ENCODE measurements at regions not wholly inside any gene's neighbourhood (a gene's known extent, or its start where the extent isn't known, plus 50 kb on each side); places are given as distances from the start of the nearest gene placed in this dataset.

DNA sequence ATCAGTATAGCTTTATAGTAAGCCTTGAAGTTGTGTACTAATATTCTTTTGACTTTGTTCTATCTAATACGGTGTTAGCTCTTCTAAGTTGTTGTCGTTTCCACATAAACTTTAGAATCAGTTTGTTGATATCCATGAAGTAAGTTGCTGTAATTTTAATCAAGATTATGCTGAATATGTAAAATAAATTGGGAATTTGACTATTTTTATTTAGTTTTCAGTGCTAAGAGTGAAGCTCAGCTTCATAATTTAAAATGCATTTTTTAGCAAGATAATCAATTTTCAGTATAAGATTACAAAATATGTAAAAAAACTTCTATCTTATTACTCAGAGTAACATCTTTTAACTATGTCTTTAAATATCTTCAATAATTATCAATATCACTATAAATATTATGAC is 1374.8 kb downstream of the PCDH7 start:
- Mint-ChIP-seq H3K4me3 (no peak overlapping the region), H3K27me3 (ENCODE audit: low read depth) (no peaks in the 10 kb centered on the region), H3K36me3 (ENCODE audit: low read depth) (no peaks in the 10 kb centered on the region), H3K27ac (no peak overlapping the region), H3K4me1 (ENCODE audit: low read depth) (no peaks in the 10 kb centered on the region), H3K9me3 (peaks cover 3% of the 10 kb centered on the region)
- CTCF ChIA-PET, result no interaction called here
- no peak for DNase-seq
- intact Hi-C loops (cut with micrococcal nuclease), result no loop called here

DNA sequence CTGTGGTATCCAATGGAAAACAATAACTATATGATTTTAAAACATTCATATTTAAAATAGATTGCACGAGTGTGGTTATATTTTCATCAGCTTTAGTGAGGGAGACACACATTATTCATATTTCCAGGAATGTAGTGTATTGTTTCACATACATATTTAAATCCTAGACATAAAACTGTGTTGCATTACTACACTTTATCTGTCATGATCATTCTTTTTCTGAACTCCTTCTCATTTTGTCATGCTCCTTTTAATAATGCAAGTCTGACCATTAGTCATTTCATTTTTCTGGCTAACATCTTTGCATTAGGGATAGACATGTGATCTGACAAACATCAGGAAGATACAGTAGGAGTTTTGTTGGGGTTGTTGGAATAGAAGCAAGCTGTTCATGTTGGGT is 1382.7 kb downstream of the PCDH7 start:
- intact Hi-C loops (cut with micrococcal nuclease), result no loop called here
- no peaks in the 10 kb centered on the region for H3K27me3 Mint-ChIP-seq (ENCODE audit: low read depth)
- H3K4me3 Mint-ChIP-seq, result no peak overlapping the region
- DNase-seq, result no peak
- no peaks in the 10 kb centered on the region for H3K4me1 Mint-ChIP-seq (ENCODE audit: low read depth)
- H3K9me3 Mint-ChIP-seq, result peaks cover 4% of the 10 kb centered on the region
- H3K36me3 Mint-ChIP-seq (ENCODE audit: low read depth), result no peaks in the 10 kb centered on the region
- no peak overlapping the region for H3K27ac Mint-ChIP-seq
- CTCF ChIA-PET, result no interaction called here

- intact Hi-C loops (cut with micrococcal nuclease), result no loop called here
- no peak for DNase-seq
- no peak overlapping the region for H3K4me3 Mint-ChIP-seq
- peaks cover 7% of the 10 kb centered on the region for H3K9me3 Mint-ChIP-seq
- H3K27me3 Mint-ChIP-seq (ENCODE audit: low read depth), result no peaks in the 10 kb centered on the region
- CTCF ChIA-PET, result no interaction called here
- no peaks in the 10 kb centered on the region for H3K4me1 Mint-ChIP-seq (ENCODE audit: low read depth)
- no peaks in the 10 kb centered on the region for H3K36me3 Mint-ChIP-seq (ENCODE audit: low read depth)
- no peak overlapping the region for H3K27ac Mint-ChIP-seq
These were observed 1386.6 kb downstream of the PCDH7 start for GRCh38 chr4:32106767-32107166.

- Mint-ChIP-seq H3K9me3 (peaks cover 3% of the 10 kb centered on the region), H3K4me1 (ENCODE audit: low read depth) (no peaks in the 10 kb centered on the region), H3K27me3 (ENCODE audit: low read depth) (no peaks in the 10 kb centered on the region), H3K27ac (no peak overlapping the region), H3K36me3 (ENCODE audit: low read depth) (no peaks in the 10 kb centered on the region), H3K4me3 (no peak overlapping the region)
- no peak for DNase-seq
- intact Hi-C loops (cut with micrococcal nuclease), result no loop called here
- CTCF ChIA-PET, result no interaction called here
These were observed 1392.7 kb downstream of the PCDH7 start for GRCh38 chr4:32112891-32113290.

GRCh38 chr4:32117693-32118092 is 1397.5 kb downstream of the PCDH7 start:
- Mint-ChIP-seq H3K4me3 (no peak overlapping the region), H3K27ac (no peak overlapping the region), H3K36me3 (ENCODE audit: low read depth) (no peaks in the 10 kb centered on the region), H3K27me3 (ENCODE audit: low read depth) (no peaks in the 10 kb centered on the region), H3K9me3 (peaks cover 7% of the 10 kb centered on the region), H3K4me1 (ENCODE audit: low read depth) (no peaks in the 10 kb centered on the region)
- DNase-seq, result no peak
- CTCF ChIA-PET, result no interaction called here
- intact Hi-C loops (cut with micrococcal nuclease), result no loop called here

DNA sequence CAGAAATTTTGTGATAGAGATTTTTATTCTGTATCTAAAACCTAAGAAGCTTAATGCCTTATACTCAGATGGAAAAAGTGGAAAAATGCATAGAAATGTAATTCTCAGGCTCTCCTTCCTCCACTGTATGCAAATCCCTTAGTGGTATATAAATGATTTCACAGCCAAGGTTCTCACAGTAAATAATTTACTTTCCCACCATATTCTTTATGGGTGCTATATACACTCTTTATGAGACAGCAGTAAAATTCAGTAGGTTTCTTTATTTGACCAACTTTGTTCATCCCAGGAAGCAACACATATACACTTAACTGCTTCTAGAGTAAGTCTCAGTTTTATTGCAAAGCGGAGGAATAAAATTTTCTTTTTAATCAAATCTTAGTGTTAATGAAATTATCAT is 1399.7 kb downstream of the PCDH7 start:
- H3K36me3 Mint-ChIP-seq (ENCODE audit: low read depth), result no peaks in the 10 kb centered on the region
- peaks cover 7% of the 10 kb centered on the region for H3K9me3 Mint-ChIP-seq
- no peak for DNase-seq
- no peak overlapping the region for H3K4me3 Mint-ChIP-seq
- no peaks in the 10 kb centered on the region for H3K27me3 Mint-ChIP-seq (ENCODE audit: low read depth)
- CTCF ChIA-PET, result no interaction called here
- H3K4me1 Mint-ChIP-seq (ENCODE audit: low read depth), result no peaks in the 10 kb centered on the region
- H3K27ac Mint-ChIP-seq, result no peak overlapping the region
- intact Hi-C loops (cut with micrococcal nuclease), result no loop called here

DNA sequence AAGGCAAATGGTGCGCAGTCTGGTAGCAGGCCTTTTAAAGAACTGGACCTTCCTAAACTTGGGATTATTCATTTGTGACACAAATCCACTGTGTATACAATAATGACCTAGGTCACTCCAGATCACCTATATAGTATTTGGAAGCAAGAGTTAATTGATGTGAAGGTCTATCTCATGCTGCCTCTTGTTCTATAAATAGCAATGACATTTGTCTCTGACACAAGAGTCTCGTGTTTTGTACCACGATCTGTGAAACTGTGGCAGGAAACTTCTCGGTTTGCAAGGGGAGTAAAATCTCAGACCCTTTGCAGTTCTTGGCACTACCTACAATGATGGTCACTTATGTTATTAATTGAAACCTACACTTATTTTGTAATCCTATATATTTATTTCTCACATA is 1408.4 kb downstream of the PCDH7 start:
- CTCF ChIA-PET, result no interaction called here
- no peak for DNase-seq

DNA sequence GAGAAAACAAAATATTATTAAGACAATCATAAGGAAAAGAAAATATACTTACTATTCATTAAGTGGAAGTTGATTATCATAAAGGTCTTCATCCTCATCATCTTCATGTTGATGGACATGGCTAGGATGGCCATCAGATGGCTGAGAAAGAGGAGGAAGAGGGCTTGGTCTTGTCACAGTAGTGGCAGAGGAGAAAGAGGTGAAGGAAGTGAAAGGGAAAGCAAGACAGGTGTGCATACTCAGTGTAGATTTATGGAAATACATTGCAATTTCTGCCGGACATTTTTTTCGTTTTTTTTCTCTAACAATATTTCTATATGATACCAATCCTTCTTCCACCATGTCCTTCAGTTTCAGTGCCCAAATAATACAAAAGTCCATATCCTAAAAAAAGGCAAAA is 1409.8 kb downstream of the PCDH7 start:
- intact Hi-C loops (cut with micrococcal nuclease), result no loop called here
- CTCF ChIA-PET, result no interaction called here
- DNase-seq, result no peak
- peaks cover 13% of the 10 kb centered on the region for H3K9me3 Mint-ChIP-seq
- no peak overlapping the region for H3K4me3 Mint-ChIP-seq
- H3K27ac Mint-ChIP-seq, result no peak overlapping the region
- H3K27me3 Mint-ChIP-seq (ENCODE audit: low read depth), result no peaks in the 10 kb centered on the region
- no peaks in the 10 kb centered on the region for H3K36me3 Mint-ChIP-seq (ENCODE audit: low read depth)
- no peaks in the 10 kb centered on the region for H3K4me1 Mint-ChIP-seq (ENCODE audit: low read depth)

More for the DNA sequence above, 1408.4 kb downstream of the PCDH7 start:
- Mint-ChIP-seq H3K27ac (no peak overlapping the region), H3K27me3 (ENCODE audit: low read depth) (no peaks in the 10 kb centered on the region), H3K4me1 (ENCODE audit: low read depth) (no peaks in the 10 kb centered on the region), H3K4me3 (no peak overlapping the region), H3K9me3 (peaks cover 13% of the 10 kb centered on the region), H3K36me3 (ENCODE audit: low read depth) (no peaks in the 10 kb centered on the region)
- intact Hi-C loops (cut with micrococcal nuclease), result no loop called here

DNA sequence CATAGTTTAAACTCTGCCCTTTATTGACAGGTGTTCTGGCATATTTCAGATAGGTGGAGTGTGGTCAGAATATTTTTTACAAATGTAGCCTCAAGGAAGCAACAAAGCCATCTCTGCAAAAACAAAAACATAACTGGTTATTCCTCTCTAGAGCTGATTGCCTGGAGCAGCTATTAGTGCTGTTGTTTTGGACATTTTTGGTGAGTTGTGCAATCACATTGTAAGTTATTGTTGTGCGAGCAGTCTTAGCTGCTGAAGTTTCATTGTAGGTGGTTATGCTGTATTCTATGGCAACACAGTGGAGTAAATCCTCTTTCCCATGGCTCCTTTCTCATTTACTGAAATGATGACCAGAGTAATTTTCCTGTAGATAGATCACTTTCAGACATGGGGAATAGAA is 1413.0 kb downstream of the PCDH7 start:
- Mint-ChIP-seq H3K4me1 (ENCODE audit: low read depth) (no peaks in the 10 kb centered on the region), H3K36me3 (ENCODE audit: low read depth) (no peaks in the 10 kb centered on the region), H3K4me3 (no peak overlapping the region), H3K9me3 (peaks cover 9% of the 10 kb centered on the region), H3K27me3 (ENCODE audit: low read depth) (no peaks in the 10 kb centered on the region), H3K27ac (no peak overlapping the region)
- DNase-seq, result no peak
- CTCF ChIA-PET, result no interaction called here
- intact Hi-C loops (cut with micrococcal nuclease), result no loop called here

DNA sequence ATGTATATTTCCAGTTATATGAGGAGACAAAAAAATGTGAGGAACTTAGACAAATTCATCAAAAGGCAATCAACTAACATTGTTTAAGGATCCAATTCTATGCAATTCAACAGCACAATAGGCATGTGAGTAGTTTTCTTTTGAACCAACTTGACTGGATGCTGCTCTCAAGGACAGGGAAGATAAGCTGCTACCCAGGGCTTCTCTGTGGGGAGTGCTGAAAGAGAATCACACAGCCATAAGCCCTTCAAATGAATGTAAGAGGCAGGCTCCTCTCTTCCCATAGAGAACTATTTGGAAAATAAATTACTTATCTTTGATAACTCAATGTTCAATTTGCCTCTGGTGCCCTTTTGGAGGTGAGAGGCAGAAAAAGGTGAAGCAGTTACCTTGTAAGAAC is 1413.6 kb downstream of the PCDH7 start:
- DNase-seq, result no peak
- CTCF ChIA-PET, result no interaction called here
- H3K27me3 Mint-ChIP-seq (ENCODE audit: low read depth), result no peaks in the 10 kb centered on the region
- H3K4me1 Mint-ChIP-seq (ENCODE audit: low read depth), result no peaks in the 10 kb centered on the region
- no peaks in the 10 kb centered on the region for H3K36me3 Mint-ChIP-seq (ENCODE audit: low read depth)
- intact Hi-C loops (cut with micrococcal nuclease), result no loop called here
- H3K27ac Mint-ChIP-seq, result no peak overlapping the region
- H3K9me3 Mint-ChIP-seq, result peaks cover 8% of the 10 kb centered on the region
- no peak overlapping the region for H3K4me3 Mint-ChIP-seq

- Mint-ChIP-seq H3K4me3 (no peak overlapping the region), H3K36me3 (ENCODE audit: low read depth) (no peaks in the 10 kb centered on the region), H3K9me3 (peaks cover 7% of the 10 kb centered on the region), H3K27ac (no peak overlapping the region), H3K4me1 (ENCODE audit: low read depth) (no peaks in the 10 kb centered on the region), H3K27me3 (ENCODE audit: low read depth) (no peaks in the 10 kb centered on the region)
- intact Hi-C loops (cut with micrococcal nuclease), result no loop called here
- CTCF ChIA-PET, result no interaction called here
- DNase-seq, result no peak
These were observed 1415.5 kb downstream of the PCDH7 start for GRCh38 chr4:32135642-32136041.

DNA sequence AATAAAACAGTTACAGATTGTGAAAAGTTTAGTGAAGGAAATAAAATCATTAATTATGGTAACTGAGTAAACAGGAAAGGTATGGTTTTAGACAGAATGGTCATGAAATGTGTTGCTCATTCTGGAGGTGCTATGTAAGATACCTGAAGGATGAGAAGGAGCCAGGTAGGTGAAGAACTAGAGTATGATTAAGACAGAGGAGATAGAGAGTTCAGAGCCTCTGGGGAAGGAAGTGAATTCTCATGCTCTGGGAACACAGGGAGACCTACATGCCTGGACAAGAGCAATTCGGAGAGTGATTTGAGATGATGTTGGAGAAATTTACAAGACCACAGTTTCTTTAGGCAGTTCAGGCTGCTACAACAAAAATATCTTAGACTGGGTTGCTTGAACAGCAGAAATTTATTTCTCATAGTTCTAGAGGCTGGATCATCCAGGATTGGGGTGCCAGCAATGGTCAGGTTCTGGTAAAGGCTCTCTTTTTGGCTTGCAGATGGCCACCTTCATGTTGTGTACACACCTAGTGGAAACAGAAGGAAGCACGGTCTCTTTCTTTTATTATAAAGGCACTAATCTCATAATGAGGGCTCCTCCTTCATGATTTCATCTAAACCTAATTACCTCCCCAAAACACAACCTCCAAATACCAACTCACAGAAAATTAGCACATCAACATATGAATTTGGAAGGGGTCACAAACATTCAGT is 1416.1 kb downstream of the PCDH7 start:
- Mint-ChIP-seq H3K4me3 (no peak overlapping the region), H3K9me3 (peaks cover 7% of the 10 kb centered on the region), H3K27me3 (ENCODE audit: low read depth) (no peaks in the 10 kb centered on the region), H3K27ac (no peak overlapping the region), H3K36me3 (ENCODE audit: low read depth) (no peaks in the 10 kb centered on the region), H3K4me1 (ENCODE audit: low read depth) (no peaks in the 10 kb centered on the region)
- CTCF ChIA-PET, result no interaction called here
- DNase-seq, result no peak
- intact Hi-C loops (cut with micrococcal nuclease), result no loop called here

GRCh38 chr4:32140636-32141035 is 1420.5 kb downstream of the PCDH7 start:
- no peak overlapping the region for H3K27ac Mint-ChIP-seq
- CTCF ChIA-PET, result no interaction called here
- no peaks in the 10 kb centered on the region for H3K27me3 Mint-ChIP-seq (ENCODE audit: low read depth)
- H3K9me3 Mint-ChIP-seq, result peaks cover 10% of the 10 kb centered on the region
- no peaks in the 10 kb centered on the region for H3K4me1 Mint-ChIP-seq (ENCODE audit: low read depth)
- H3K4me3 Mint-ChIP-seq, result no peak overlapping the region
- H3K36me3 Mint-ChIP-seq (ENCODE audit: low read depth), result no peaks in the 10 kb centered on the region
- no peak for DNase-seq
- intact Hi-C loops (cut with micrococcal nuclease), result no loop called here

DNA sequence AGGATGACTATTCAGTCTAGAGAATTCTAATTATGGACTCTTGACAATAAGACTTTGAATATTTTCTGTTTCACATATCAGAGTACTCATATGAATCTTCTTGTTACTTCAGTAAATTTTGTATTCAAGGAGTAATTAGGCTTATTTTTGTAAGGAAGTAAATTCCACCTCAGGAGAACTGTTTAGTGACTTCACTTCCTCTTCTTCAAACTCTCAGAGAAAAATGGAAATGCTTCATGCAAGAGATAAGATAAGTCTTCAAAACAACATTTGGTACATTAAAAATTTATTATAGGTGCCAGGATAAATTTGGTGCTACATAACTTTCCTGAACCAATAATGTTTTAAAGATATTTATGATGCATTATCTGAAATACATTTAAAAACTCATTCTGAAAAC is 1421.9 kb downstream of the PCDH7 start:
- H3K27me3 Mint-ChIP-seq (ENCODE audit: low read depth), result no peaks in the 10 kb centered on the region
- H3K4me3 Mint-ChIP-seq, result no peak overlapping the region
- H3K4me1 Mint-ChIP-seq (ENCODE audit: low read depth), result no peaks in the 10 kb centered on the region
- intact Hi-C loops (cut with micrococcal nuclease), result no loop called here
- H3K27ac Mint-ChIP-seq, result no peak overlapping the region
- CTCF ChIA-PET, result no interaction called here
- no peaks in the 10 kb centered on the region for H3K36me3 Mint-ChIP-seq (ENCODE audit: low read depth)
- H3K9me3 Mint-ChIP-seq, result peaks cover 8% of the 10 kb centered on the region
- DNase-seq, result no peak
